ENCODE measurements at regions not wholly inside any gene's neighbourhood (a gene's known extent, or its start where the extent isn't known, plus 50 kb on each side); places are given as distances from the start of the nearest gene placed in this dataset.
"Not testable (repeated sequence)": the region's sequence is repeated elsewhere in the genome, so short reads cannot be mapped to it uniquely, and the experiment has no call there.

DNA sequence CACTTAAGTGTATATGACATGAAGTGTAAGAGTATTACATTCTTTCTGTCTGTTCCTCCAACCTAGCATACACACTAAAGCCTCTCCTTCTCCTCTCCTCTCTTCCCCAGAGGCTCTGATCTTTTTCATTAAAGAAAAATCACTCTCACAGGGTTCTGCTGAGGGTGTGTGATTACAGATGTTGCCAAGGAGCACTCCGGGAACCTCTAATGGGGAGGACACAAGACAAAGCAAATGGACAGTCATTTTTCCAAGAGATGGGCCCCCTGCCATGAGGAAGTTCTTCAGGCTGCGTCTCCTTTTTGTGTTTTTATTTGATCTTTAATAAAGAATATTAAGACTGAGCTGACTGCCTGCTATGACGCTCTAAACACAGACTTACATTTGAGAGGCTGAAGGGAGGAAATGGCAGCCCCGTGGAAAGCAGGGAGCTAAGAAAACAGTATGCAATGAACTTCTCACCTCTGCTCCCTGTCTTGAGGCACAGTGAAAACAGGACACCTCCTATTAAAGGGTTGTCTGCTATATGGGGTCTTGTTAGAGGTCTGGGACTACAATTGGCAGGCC is 578.1 kb downstream of the PIK3C3 start:
- Mint-ChIP-seq H3K27me3 (no peaks in the 10 kb centered on the region), H3K36me3 (ENCODE audit: insufficient read depth) (no peaks in the 10 kb centered on the region), H3K9me3 (peaks cover 6% of the 10 kb centered on the region), H3K4me3 (no peak overlapping the region), H3K4me1 (no peaks in the 10 kb centered on the region), H3K27ac (ENCODE audit: low read depth) (no peak overlapping the region)
- ATAC-seq (replicated peaks; ENCODE audit: extremely low read depth, poor library complexity, severe bottlenecking), result no peak
- DNase-seq (ENCODE audit: low spot score in 2 of 2), result no peak

DNA sequence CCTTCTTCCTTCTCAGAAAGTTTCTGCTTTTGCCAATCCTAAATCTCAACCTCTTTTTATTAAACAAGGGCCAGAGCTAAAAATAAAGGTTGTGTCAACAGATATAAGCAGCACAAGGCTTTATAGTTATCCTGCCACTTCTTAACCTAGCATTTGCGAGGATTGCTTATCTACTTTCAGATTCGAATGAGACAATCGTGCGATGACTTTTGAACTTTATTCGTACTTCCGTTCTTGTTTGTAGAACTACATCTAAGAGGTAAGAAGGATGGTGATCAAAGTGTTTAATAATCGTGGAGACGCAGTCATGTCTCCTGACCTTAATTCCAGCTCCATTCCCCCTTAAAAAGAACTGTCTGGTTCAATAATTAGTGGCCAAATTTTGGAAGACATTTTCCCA is 578.6 kb downstream of the PIK3C3 start:
- DNase-seq (ENCODE audit: low spot score in 2 of 2) (no peak), ATAC-seq (replicated peaks; ENCODE audit: extremely low read depth, poor library complexity, severe bottlenecking) (no peak)
- no peaks in the 10 kb centered on the region for H3K27me3 Mint-ChIP-seq
- H3K36me3 Mint-ChIP-seq (ENCODE audit: insufficient read depth), result no peaks in the 10 kb centered on the region
- no peaks in the 10 kb centered on the region for H3K4me1 Mint-ChIP-seq
- no peak overlapping the region for H3K27ac Mint-ChIP-seq (ENCODE audit: low read depth)
- H3K9me3 Mint-ChIP-seq, result peaks cover 6% of the 10 kb centered on the region
- H3K4me3 Mint-ChIP-seq, result no peak overlapping the region

DNA sequence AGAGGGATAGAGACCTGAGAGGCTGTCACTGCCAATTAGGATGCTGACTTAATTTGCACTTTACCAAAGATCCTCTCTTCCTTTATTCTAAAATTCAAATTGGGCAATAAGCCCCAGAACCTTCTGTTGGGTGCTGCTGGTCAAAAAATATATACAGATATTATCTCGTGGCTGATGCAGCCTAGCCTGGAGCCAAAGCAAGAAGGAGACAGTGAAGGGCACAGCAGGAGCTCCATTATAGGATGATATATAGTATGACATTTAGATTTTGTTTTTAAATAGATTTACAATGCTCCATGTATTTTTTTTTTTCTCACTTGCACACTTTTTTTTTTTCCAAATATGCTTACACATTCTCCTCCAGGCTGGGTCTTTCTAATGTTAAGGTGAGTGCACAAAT is 579.3 kb downstream of the PIK3C3 start:
- Mint-ChIP-seq H3K36me3 (ENCODE audit: insufficient read depth) (no peaks in the 10 kb centered on the region), H3K4me3 (no peak overlapping the region), H3K27me3 (no peaks in the 10 kb centered on the region), H3K27ac (ENCODE audit: low read depth) (no peak overlapping the region), H3K4me1 (no peaks in the 10 kb centered on the region), H3K9me3 (peaks cover 6% of the 10 kb centered on the region)
- DNase-seq (ENCODE audit: low spot score in 2 of 2), result no peak
- ATAC-seq (replicated peaks; ENCODE audit: extremely low read depth, poor library complexity, severe bottlenecking), result no peak

DNA sequence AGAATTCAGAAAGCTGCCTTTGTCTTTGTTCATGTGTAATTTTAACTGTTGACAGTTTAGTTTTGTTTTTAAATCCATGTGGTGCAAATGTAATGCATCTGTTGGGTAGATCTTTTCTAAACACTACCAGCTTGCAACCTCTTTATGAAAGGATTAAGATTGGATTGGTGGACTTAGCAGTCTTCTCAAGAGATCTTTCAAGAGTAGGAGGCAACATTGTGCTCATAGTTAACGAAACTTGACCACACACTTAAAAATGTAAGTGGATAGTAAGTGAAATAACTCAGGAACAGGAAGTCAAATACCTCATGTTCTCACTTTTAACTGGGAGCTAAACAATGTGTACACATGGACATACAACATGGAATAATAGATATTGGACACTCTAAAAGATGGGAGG is 579.0 kb downstream of the RIT2 start:
- Mint-ChIP-seq H3K27me3 (no peaks in the 10 kb centered on the region), H3K4me1 (no peaks in the 10 kb centered on the region), H3K27ac (ENCODE audit: low read depth) (no peak overlapping the region), H3K4me3 (no peak overlapping the region), H3K9me3 (peaks cover 4% of the 10 kb centered on the region), H3K36me3 (ENCODE audit: insufficient read depth) (no peaks in the 10 kb centered on the region)
- no peak for ATAC-seq (replicated peaks; ENCODE audit: extremely low read depth, poor library complexity, severe bottlenecking)
- DNase-seq (ENCODE audit: low spot score in 2 of 2), result no peak

DNA sequence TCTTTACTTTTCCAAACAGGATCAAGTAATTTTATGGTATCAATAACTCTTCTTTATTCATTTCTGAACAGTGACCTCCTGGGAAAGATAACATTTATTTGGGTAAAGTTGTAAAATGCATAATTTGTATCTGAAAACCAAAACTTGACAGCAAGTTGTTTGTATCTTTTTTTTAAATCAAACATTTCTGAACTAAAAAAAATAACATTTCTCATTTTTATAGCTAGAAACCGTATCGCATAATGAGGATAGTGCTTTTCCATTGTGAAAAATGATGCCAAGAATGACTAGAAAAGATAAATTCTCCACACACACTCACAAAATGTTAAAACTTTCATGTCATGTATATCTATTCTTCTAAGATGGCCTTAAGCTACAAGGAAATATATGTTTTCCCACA is 578.2 kb downstream of the RIT2 start:
- H3K27ac Mint-ChIP-seq (ENCODE audit: low read depth), result no peak overlapping the region
- no peak for DNase-seq (ENCODE audit: low spot score in 2 of 2)
- H3K9me3 Mint-ChIP-seq, result peaks cover 3% of the 10 kb centered on the region
- H3K4me1 Mint-ChIP-seq, result no peaks in the 10 kb centered on the region
- H3K27me3 Mint-ChIP-seq, result no peaks in the 10 kb centered on the region
- H3K36me3 Mint-ChIP-seq (ENCODE audit: insufficient read depth), result no peaks in the 10 kb centered on the region
- H3K4me3 Mint-ChIP-seq, result no peak overlapping the region
- no peak for ATAC-seq (replicated peaks; ENCODE audit: extremely low read depth, poor library complexity, severe bottlenecking)

DNA sequence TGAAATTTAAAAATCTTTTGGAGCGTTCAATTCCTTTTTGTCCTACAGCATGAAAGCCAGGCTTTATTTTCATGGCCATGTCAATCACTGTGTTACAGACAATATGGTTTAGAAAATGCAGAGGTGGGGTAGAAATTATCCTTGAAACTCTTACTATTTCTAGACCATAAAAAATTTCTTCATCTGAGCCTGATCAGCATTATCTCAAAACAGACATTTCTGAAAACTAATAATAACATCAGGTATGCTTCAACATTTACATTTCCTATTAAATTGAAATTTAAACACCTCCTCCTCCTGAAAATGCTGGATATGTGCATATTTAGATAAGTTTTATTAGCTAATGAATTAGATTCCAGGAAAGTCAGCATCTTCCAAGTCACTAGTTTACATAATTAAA is 570.6 kb downstream of the RIT2 start:
- no peaks in the 10 kb centered on the region for H3K27me3 Mint-ChIP-seq
- no peaks in the 10 kb centered on the region for H3K4me1 Mint-ChIP-seq
- DNase-seq (ENCODE audit: low spot score in 2 of 2), result no peak
- no peak overlapping the region for H3K4me3 Mint-ChIP-seq
- no peak overlapping the region for H3K27ac Mint-ChIP-seq (ENCODE audit: low read depth)
- ATAC-seq (replicated peaks; ENCODE audit: extremely low read depth, poor library complexity, severe bottlenecking), result no peak
- H3K36me3 Mint-ChIP-seq (ENCODE audit: insufficient read depth), result no peaks in the 10 kb centered on the region
- H3K9me3 Mint-ChIP-seq, result peaks cover 21% of the 10 kb centered on the region

DNA sequence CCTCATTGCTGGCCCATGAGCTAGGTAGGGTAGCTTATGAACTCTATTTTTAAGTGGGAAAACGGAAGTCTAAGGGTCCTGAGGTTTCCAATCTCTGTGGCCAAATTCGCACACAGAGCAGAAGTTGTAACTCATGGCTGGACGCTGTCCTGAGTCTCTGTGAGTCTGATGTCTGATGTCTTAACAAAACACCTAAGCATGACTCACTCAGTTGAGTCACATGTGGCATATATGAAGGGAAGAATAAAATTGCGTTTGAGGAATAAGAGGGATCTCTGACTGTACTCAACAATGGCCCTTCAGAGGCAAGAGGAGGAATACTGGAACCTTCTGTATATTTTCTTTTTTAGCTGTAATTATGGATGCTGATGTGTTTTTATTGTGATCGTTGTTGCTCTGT is 569.7 kb downstream of the RIT2 start:
- H3K4me1 Mint-ChIP-seq, result no peaks in the 10 kb centered on the region
- H3K27me3 Mint-ChIP-seq, result no peaks in the 10 kb centered on the region
- no peaks in the 10 kb centered on the region for H3K36me3 Mint-ChIP-seq (ENCODE audit: insufficient read depth)
- H3K27ac Mint-ChIP-seq (ENCODE audit: low read depth), result no peak overlapping the region
- peaks cover 21% of the 10 kb centered on the region for H3K9me3 Mint-ChIP-seq
- no peak for ATAC-seq (replicated peaks; ENCODE audit: extremely low read depth, poor library complexity, severe bottlenecking)
- DNase-seq (ENCODE audit: low spot score in 2 of 2), result no peak
- no peak overlapping the region for H3K4me3 Mint-ChIP-seq

DNA sequence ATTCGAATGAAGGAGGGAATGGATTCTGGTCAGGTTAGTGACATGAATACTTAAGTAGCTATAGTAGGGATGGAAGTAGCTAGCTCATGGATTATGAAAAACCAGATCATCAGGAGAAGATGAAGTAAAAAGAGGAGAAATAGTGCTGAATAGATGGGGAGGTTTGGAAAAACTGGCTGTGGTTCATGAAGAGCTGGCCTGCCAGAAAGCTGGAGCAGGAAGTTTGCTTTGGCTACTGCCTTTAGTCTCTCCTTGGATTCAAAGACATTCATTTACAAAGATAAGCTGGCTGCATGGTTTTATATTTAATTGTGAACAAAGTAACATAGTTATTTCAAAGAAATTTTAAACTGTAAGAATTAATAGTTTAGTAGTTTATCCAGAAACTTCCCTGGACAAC is 567.0 kb downstream of the RIT2 start:
- Mint-ChIP-seq H3K4me1 (no peaks in the 10 kb centered on the region), H3K27me3 (no peaks in the 10 kb centered on the region), H3K9me3 (peaks cover 25% of the 10 kb centered on the region), H3K27ac (ENCODE audit: low read depth) (no peak overlapping the region), H3K4me3 (no peak overlapping the region), H3K36me3 (ENCODE audit: insufficient read depth) (no peaks in the 10 kb centered on the region)
- no peak for DNase-seq (ENCODE audit: low spot score in 2 of 2)
- no peak for ATAC-seq (replicated peaks; ENCODE audit: extremely low read depth, poor library complexity, severe bottlenecking)

DNA sequence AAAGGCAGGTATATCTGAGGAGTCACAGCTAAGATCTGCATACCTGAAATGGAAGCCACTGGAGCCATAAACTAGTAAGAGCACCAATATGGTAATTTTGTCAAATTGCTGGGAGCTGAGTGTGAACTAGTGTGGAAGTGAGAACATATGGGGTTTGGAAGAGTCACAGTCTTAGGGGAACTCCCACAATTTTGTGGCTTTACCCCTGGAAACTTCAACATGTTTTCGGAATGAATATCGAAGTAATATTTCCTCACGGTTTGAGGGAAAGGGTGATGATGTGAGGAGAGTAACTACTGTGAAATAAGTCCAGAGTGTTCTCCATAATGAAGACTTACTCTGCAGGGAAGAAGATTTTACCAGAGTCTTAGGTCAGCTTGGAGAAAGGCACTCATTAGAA is 565.9 kb downstream of the RIT2 start:
- ATAC-seq (replicated peaks; ENCODE audit: extremely low read depth, poor library complexity, severe bottlenecking), result no peak
- no peaks in the 10 kb centered on the region for H3K36me3 Mint-ChIP-seq (ENCODE audit: insufficient read depth)
- no peaks in the 10 kb centered on the region for H3K27me3 Mint-ChIP-seq
- no peak overlapping the region for H3K4me3 Mint-ChIP-seq
- no peak overlapping the region for H3K27ac Mint-ChIP-seq (ENCODE audit: low read depth)
- no peak for DNase-seq (ENCODE audit: low spot score in 2 of 2)
- H3K9me3 Mint-ChIP-seq, result peaks cover 33% of the 10 kb centered on the region
- H3K4me1 Mint-ChIP-seq, result no peaks in the 10 kb centered on the region

DNA sequence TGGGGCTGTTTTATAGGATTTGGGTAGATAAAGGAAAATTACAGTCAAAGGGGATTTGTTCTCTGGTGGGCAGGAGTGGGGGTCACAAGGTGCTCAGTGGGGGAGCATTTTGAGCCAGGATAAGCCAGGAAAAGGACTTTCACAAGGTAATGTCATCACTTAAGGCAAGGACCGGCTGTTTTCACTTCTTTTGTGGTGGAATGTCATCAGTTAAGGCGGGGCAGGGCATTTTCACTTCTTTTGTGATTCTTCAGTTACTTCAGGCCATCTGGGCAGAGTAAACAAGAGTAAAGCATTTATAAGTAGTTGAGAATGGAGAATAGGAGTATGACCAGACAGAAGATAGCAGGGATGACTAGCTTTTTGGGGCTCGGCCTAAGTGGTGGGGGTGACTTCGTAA is 562.9 kb downstream of the RIT2 start:
- not testable (repeated sequence) for H3K4me1 Mint-ChIP-seq; H3K36me3 Mint-ChIP-seq (ENCODE audit: insufficient read depth); DNase-seq (ENCODE audit: low spot score in 2 of 2); ATAC-seq (replicated peaks; ENCODE audit: extremely low read depth, poor library complexity, severe bottlenecking); H3K27ac Mint-ChIP-seq (ENCODE audit: low read depth); H3K4me3 Mint-ChIP-seq; H3K27me3 Mint-ChIP-seq
- H3K9me3 Mint-ChIP-seq, result peaks cover 46% of the 10 kb centered on the region

DNA sequence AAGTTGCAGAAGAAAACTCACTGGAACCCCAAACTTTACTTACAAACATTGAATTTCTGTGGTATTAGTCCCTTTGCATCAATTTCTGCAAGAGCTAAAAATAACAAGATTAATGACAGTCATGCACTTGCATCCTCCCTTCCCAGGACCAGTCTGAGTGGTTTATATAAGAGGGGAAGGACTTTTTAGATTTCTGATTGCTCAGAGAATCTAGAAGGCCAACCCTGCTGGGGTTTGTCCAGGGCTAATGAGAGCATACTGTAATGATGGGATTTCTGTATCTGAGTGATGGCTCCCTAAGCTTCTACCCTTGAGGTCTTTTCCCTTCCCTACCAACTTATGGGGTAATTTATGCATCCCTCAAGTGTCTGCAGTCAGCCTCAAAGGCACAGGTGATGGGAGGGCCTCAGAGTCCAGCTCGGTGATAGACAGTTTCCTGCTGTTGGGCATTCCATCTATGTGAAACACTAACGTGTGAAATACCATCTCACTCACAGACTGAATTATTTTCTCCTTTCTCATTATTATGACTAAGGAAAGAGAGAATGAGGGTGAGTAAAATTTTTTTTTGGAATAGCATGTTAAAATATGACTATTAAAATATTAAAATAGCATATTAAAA is 556.3 kb downstream of the RIT2 start:
- Mint-ChIP-seq H3K4me1 (no peaks in the 10 kb centered on the region), H3K9me3 (peaks cover 35% of the 10 kb centered on the region), H3K36me3 (ENCODE audit: insufficient read depth) (no peaks in the 10 kb centered on the region), H3K27me3 (no peaks in the 10 kb centered on the region), H3K4me3 (no peak overlapping the region), H3K27ac (ENCODE audit: low read depth) (no peak overlapping the region)
- DNase-seq (ENCODE audit: low spot score in 2 of 2) (no peak), ATAC-seq (replicated peaks; ENCODE audit: extremely low read depth, poor library complexity, severe bottlenecking) (no peak)

DNA sequence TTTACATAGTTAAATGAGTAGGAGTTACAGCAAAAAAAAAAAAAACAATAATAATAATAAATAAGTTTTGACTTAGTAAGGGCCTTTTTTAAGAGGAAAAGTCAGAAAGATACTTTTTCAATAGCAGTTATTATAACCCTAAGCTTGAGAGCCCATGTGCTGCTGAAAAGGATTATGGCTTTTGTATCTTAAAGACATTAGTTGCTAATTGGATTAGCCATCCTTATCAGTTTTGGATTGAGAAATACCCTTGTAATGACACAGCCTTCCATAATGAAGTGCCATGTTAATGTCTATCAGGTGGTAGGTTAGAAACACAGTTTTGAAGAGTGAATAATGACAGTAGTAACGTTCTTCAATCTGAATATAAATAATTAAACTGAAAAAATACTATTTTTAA is 554.0 kb downstream of the RIT2 start:
- Mint-ChIP-seq H3K27me3 (no peaks in the 10 kb centered on the region), H3K9me3 (peaks cover 24% of the 10 kb centered on the region)
- no peak for ATAC-seq (replicated peaks; ENCODE audit: extremely low read depth, poor library complexity, severe bottlenecking)

DNA sequence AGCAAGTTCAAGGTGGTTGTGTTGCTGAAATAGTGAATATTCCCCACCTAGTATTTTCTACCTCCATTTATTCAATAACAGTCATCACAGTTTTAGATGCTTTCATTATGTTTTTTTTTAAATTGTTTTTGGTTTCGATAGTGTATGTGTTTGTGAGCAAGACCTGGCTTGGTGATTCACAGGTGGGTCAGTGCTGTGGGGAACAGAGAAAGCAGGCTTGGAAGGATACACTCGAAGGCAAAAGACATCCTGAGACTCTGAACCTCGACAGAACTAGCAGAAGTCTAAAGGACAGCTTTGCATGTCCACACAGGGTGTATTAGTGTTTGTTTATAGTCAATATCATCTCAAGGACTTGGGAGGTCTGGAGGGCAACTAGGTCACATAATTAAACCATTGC is 551.5 kb downstream of the RIT2 start:
- ATAC-seq (replicated peaks; ENCODE audit: extremely low read depth, poor library complexity, severe bottlenecking) (no peak), DNase-seq (ENCODE audit: low spot score in 2 of 2) (no peak)
- Mint-ChIP-seq H3K9me3 (peaks cover 13% of the 10 kb centered on the region), H3K27ac (ENCODE audit: low read depth) (no peak overlapping the region), H3K4me1 (no peaks in the 10 kb centered on the region), H3K27me3 (no peaks in the 10 kb centered on the region), H3K4me3 (no peak overlapping the region), H3K36me3 (ENCODE audit: insufficient read depth) (no peaks in the 10 kb centered on the region)

More for the DNA sequence above, 554.0 kb downstream of the RIT2 start:
- DNase-seq (ENCODE audit: low spot score in 2 of 2), result no peak
- Mint-ChIP-seq H3K4me1 (no peaks in the 10 kb centered on the region), H3K27ac (ENCODE audit: low read depth) (no peak overlapping the region), H3K4me3 (no peak overlapping the region), H3K36me3 (ENCODE audit: insufficient read depth) (no peaks in the 10 kb centered on the region)

Measured in central memory CD8-positive, alpha-beta T cell (primary cell).